ENCODE measurements at regions not wholly inside any gene's neighbourhood (a gene's known extent, or its start where the extent isn't known, plus 50 kb on each side); places are given as distances from the start of the nearest gene placed in this dataset.

DNA sequence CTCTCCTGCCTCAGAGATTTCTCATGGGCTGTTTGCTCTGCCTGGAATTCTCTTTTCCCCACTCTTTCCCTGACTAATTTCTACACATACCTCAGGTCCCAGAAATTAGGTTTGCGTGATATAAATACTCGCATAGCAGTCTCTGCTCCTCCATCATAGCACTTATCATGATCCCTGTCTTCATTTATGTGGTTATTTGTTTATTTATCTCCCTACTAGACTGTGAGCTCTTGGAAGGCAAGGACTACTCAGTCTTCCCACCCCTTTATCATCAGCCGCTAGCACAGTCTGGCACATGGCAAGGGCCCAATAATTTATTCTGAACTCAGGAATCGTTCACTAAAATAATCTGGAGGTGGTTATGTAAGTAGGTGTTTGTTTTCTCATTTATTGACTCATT is 79.3 kb downstream of the ADCYAP1 start:
- Histone ChIP-seq H3K4me3 (ENCODE audit: low read length) (no peak overlapping the region), H3K9me3 (ENCODE audit: control insufficient read depth, low read length) (no peaks in the 10 kb centered on the region), H3K9ac (ENCODE audit: low read length) (no peak overlapping the region), H3K36me3 (ENCODE audit: control insufficient read depth, insufficient read depth, low read length) (no peaks in the 10 kb centered on the region), H3K4me1 (ENCODE audit: control insufficient read depth, insufficient read depth, low read length) (no peaks in the 10 kb centered on the region), H3K27me3 (ENCODE audit: control insufficient read depth, insufficient read depth, low read length) (no peaks in the 10 kb centered on the region)

DNA sequence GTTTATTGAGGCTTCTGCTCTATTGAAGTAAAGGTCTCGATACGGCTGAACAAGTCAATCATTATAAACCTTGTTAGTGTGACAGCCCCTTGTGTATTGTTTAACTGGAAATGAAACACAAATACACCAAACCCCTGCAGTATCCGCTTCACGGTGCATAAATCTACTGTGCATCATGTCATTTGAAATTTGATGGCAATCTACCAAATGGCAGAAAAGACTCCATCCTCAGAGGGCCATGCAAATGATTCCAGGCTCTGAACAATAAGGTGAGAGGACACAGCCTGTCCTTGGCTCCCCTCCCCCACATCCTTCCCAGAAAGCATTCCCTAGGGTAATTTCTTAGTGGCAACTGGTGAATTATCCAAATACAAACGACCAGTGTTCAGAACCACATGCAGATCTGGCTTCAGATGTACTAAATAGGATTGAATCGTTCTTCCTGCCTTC is 80.6 kb downstream of the ADCYAP1 start:
- no peaks in the 10 kb centered on the region for H3K27me3 ChIP-seq (ENCODE audit: control insufficient read depth, insufficient read depth, low read length)
- H3K9ac ChIP-seq (ENCODE audit: low read length): no peak overlapping the region
- no peak overlapping the region for H3K4me3 ChIP-seq (ENCODE audit: low read length)
- H3K4me1 ChIP-seq (ENCODE audit: control insufficient read depth, insufficient read depth, low read length): no peaks in the 10 kb centered on the region
- H3K9me3 ChIP-seq (ENCODE audit: control insufficient read depth, low read length): no peaks in the 10 kb centered on the region
- no peaks in the 10 kb centered on the region for H3K36me3 ChIP-seq (ENCODE audit: control insufficient read depth, insufficient read depth, low read length)

DNA sequence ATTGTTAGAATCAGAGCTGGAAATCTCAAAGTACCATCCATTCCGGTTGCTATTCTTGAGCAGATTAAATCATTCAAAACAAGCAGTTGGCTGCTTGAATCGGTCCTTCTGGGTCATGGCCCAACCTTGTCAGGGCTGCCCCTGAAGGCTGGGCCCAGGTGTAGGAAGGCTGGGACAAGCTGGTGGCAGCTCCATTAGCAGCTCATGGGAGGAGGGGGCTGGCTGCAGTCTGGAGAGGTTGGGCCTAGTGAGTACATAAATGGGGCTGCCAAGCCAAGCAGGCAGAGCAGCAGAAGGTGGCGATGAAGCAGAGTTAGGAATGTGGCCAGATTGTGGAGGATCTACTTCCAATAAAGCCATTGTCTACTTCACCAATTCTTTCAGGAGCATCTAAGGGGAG is 81.4 kb downstream of the ADCYAP1 start:
- Histone ChIP-seq H3K4me1 (ENCODE audit: control insufficient read depth, insufficient read depth, low read length) (no peaks in the 10 kb centered on the region), H3K9ac (ENCODE audit: low read length) (no peak overlapping the region), H3K36me3 (ENCODE audit: control insufficient read depth, insufficient read depth, low read length) (no peaks in the 10 kb centered on the region), H3K9me3 (ENCODE audit: control insufficient read depth, low read length) (no peaks in the 10 kb centered on the region), H3K27me3 (ENCODE audit: control insufficient read depth, insufficient read depth, low read length) (no peaks in the 10 kb centered on the region), H3K4me3 (ENCODE audit: low read length) (no peak overlapping the region)

DNA sequence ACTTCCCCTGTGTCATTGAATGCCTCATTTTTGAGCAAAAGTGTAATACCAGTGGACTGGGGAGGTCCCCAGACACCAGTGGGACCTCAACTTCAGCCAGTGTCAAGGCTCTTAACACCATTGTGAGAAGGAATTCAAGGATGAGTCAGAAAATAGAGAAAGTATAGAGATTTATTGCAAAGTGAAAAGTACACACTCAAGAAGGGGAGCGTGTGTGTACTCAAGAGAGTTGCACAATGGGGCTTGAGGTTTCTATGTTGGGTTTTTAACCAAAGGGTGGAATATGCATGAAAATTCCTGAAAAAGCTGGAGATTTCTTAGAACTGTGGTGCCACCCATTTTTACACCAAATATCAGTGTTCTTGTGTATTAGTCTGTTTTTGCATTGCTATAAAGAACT is 81.9 kb downstream of the ADCYAP1 start:
- Histone ChIP-seq H3K36me3 (ENCODE audit: control insufficient read depth, insufficient read depth, low read length) (no peaks in the 10 kb centered on the region), H3K4me3 (ENCODE audit: low read length) (no peak overlapping the region), H3K27me3 (ENCODE audit: control insufficient read depth, insufficient read depth, low read length) (no peaks in the 10 kb centered on the region), H3K4me1 (ENCODE audit: control insufficient read depth, insufficient read depth, low read length) (no peaks in the 10 kb centered on the region), H3K9ac (ENCODE audit: low read length) (no peak overlapping the region), H3K9me3 (ENCODE audit: control insufficient read depth, low read length) (no peaks in the 10 kb centered on the region)

DNA sequence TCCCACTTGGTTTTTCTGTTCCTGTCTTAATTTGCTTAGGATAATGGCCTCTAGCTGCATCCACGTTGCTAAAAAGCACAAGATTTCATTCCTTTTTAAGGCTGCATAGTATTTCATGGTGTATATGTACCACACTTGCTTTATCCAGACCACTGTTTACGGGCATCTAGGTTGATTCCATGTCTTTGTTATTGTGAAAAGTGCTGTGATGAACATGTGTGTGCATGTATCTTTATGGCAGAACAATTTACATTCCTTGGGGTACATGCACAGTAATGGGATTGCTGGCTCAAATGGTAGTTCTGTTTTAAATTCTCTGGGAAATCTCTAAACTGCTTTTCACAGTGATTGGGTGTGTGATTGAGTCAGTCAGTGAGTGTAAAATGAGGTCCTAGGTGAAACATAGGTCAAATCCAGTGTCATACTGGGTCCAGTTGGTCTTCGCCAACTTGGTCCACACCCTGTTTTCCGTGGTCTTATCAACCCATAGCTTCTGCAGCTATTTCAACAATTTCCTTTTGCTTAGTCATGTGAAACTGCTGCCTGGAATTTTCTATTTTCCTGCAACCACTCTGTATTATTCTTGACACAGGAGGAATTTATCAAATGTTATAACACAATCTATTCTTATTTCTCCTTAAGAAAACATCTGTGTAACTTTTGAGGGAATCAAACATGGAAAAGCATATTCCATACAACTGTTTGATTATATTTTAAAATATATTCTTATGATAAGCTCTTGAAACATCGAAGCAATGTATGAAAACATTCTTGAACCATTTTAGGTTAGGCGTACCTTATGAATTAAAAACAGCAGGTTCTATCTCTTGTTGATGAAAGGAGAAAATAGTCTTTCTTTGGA is 82.9 kb downstream of the ADCYAP1 start:
- Histone ChIP-seq H3K27me3 (ENCODE audit: control insufficient read depth, insufficient read depth, low read length) (no peaks in the 10 kb centered on the region), H3K4me1 (ENCODE audit: control insufficient read depth, insufficient read depth, low read length) (no peaks in the 10 kb centered on the region), H3K4me3 (ENCODE audit: low read length) (no peak overlapping the region)

DNA sequence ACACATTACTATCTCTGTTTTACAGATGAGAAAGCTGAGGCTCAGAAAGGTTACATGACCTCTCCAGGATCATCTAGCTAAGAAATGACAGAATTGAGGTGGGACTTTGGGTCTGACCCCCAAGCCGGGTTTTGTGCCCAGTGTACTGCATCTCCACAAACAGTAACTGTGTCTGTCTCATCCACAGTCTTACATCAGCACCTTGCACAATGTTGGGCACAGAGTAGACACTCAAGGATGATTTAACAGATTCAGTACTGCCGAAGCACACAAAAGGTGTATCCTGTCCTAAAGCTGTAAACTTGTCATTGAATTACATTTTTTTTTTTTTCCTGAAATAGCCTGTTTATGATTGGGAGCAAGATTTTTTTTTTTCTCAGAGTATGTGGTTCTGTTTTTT is 84.8 kb downstream of the ADCYAP1 start:
- Histone ChIP-seq H3K9ac (ENCODE audit: low read length) (no peak overlapping the region), H3K36me3 (ENCODE audit: control insufficient read depth, insufficient read depth, low read length) (no peaks in the 10 kb centered on the region), H3K9me3 (ENCODE audit: control insufficient read depth, low read length) (no peaks in the 10 kb centered on the region), H3K27me3 (ENCODE audit: control insufficient read depth, insufficient read depth, low read length) (no peaks in the 10 kb centered on the region), H3K4me3 (ENCODE audit: low read length) (no peak overlapping the region), H3K4me1 (ENCODE audit: control insufficient read depth, insufficient read depth, low read length) (no peaks in the 10 kb centered on the region)

More for the DNA sequence above, 82.9 kb downstream of the ADCYAP1 start:
- H3K36me3 ChIP-seq (ENCODE audit: control insufficient read depth, insufficient read depth, low read length): no peaks in the 10 kb centered on the region
- H3K9me3 ChIP-seq (ENCODE audit: control insufficient read depth, low read length): no peaks in the 10 kb centered on the region
- H3K9ac ChIP-seq (ENCODE audit: low read length): no peak overlapping the region

DNA sequence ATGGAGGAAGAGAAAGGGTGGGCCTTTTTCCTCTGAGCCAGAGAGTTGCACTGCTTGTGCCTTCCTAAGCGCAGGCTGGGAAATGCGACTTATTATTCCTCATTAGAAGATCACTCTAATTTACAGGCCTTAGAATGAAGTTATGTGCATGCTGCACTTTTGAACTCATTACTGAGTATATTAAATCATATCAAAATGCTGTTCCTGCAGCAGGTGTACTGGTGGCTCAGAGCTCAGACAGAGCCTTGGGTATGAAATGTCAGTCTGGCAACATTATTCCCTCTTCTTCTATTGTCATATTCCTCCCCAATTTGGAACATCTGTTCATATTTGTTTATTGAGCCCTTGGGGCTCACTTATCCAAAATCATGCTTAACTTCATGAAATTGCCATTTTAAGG is 85.5 kb downstream of the ADCYAP1 start:
- H3K27me3 ChIP-seq (ENCODE audit: control insufficient read depth, insufficient read depth, low read length): no peaks in the 10 kb centered on the region
- no peak overlapping the region for H3K9ac ChIP-seq (ENCODE audit: low read length)
- no peaks in the 10 kb centered on the region for H3K9me3 ChIP-seq (ENCODE audit: control insufficient read depth, low read length)
- H3K4me3 ChIP-seq (ENCODE audit: low read length): no peak overlapping the region
- no peaks in the 10 kb centered on the region for H3K36me3 ChIP-seq (ENCODE audit: control insufficient read depth, insufficient read depth, low read length)
- H3K4me1 ChIP-seq (ENCODE audit: control insufficient read depth, insufficient read depth, low read length): no peaks in the 10 kb centered on the region

DNA sequence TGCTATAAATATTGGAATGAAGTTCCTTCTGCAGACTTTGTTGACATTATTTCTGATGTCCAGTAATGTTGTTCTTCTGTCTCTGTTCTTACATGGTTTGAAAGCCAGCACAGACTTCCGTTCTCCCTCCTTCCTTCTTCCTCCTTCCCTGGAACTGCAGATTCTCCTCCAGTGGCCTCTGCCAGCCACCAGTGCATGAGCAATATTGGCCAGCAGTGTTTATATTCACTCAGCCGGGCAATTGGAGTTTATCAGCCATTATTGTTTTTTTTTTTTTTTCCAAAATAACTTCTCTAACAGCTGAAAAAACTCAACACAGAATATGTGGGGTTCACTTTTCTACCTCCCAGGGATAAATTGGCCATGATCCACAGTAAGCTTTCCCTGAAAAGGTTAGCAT is 86.8 kb downstream of the ADCYAP1 start:
- H3K36me3 ChIP-seq (ENCODE audit: control insufficient read depth, insufficient read depth, low read length): no peaks in the 10 kb centered on the region
- H3K9ac ChIP-seq (ENCODE audit: low read length): no peak overlapping the region
- no peaks in the 10 kb centered on the region for H3K4me1 ChIP-seq (ENCODE audit: control insufficient read depth, insufficient read depth, low read length)
- no peak overlapping the region for H3K4me3 ChIP-seq (ENCODE audit: low read length)
- no peaks in the 10 kb centered on the region for H3K9me3 ChIP-seq (ENCODE audit: control insufficient read depth, low read length)
- no peaks in the 10 kb centered on the region for H3K27me3 ChIP-seq (ENCODE audit: control insufficient read depth, insufficient read depth, low read length)

DNA sequence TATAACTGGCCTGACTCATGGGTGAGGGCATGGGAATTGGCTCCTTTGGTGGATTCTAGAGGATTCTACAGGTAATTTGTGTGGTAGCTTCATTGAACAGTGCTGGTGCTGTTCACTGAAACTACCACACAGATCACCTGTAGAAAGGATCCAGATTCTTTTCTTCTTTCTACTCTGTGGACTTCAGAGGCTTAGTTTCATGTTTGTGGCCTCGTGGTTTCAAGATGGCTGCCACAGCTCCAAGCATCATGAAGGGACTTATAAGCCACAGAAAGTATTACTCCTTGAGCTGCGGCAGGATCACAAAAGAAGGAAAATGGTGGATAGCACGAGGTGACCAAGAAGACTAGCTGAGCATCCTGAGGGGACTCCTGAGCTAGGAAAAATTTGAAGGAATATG is 88.9 kb downstream of the ADCYAP1 start:
- H3K9ac ChIP-seq (ENCODE audit: low read length): no peak overlapping the region
- no peaks in the 10 kb centered on the region for H3K4me1 ChIP-seq (ENCODE audit: control insufficient read depth, insufficient read depth, low read length)
- H3K4me3 ChIP-seq (ENCODE audit: low read length): no peak overlapping the region
- no peaks in the 10 kb centered on the region for H3K36me3 ChIP-seq (ENCODE audit: control insufficient read depth, insufficient read depth, low read length)
- no peaks in the 10 kb centered on the region for H3K9me3 ChIP-seq (ENCODE audit: control insufficient read depth, low read length)
- H3K27me3 ChIP-seq (ENCODE audit: control insufficient read depth, insufficient read depth, low read length): no peaks in the 10 kb centered on the region

DNA sequence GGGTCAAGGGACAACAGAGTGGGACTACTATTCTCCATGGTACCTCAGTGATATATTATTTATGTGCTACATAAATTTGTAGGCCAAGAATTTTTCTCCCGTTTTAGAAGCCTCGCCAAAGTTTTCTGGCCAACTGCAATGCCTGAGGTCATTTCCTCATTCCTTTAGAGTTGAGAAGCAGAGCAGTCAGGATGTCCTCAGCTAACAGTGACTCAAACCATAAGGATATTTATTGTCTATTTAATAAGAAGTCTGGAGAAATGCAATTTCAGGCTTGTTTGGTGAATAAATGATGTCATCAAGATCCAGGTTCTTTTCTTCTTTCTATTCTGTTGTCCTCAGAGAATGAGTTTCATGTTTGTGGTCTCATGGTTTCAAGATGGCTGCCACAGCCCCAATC is 91.0 kb downstream of the ADCYAP1 start:
- no peak overlapping the region for H3K9ac ChIP-seq (ENCODE audit: low read length)

DNA sequence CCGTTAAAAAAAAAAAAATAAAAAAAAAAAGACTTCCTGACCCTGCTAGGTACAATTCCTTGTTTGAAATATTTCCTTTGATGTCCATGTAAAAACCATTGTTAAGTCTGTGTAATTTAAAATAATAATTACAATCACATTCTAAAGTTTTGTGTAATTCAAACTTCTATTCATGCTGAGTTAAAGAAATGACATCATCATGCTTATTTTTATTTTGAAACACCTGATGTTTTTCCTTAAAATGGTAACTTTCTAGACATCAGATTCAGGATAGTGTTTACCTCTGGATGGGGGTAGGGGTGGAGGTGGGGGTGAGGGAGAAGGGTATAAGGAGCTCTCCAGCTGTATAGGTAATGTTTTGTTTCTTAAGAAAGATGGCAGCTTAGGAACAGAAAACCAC is 92.8 kb downstream of the ADCYAP1 start:
- H3K4me1 ChIP-seq (ENCODE audit: control insufficient read depth, insufficient read depth, low read length): no peaks in the 10 kb centered on the region
- H3K36me3 ChIP-seq (ENCODE audit: control insufficient read depth, insufficient read depth, low read length): no peaks in the 10 kb centered on the region
- H3K9me3 ChIP-seq (ENCODE audit: control insufficient read depth, low read length): no peaks in the 10 kb centered on the region
- H3K9ac ChIP-seq (ENCODE audit: low read length): no peak overlapping the region
- no peaks in the 10 kb centered on the region for H3K27me3 ChIP-seq (ENCODE audit: control insufficient read depth, insufficient read depth, low read length)
- H3K4me3 ChIP-seq (ENCODE audit: low read length): no peak overlapping the region

More for the DNA sequence above, 91.0 kb downstream of the ADCYAP1 start:
- H3K4me3 ChIP-seq (ENCODE audit: low read length): no peak overlapping the region
- no peaks in the 10 kb centered on the region for H3K36me3 ChIP-seq (ENCODE audit: control insufficient read depth, insufficient read depth, low read length)
- no peaks in the 10 kb centered on the region for H3K9me3 ChIP-seq (ENCODE audit: control insufficient read depth, low read length)
- H3K4me1 ChIP-seq (ENCODE audit: control insufficient read depth, insufficient read depth, low read length): no peaks in the 10 kb centered on the region
- no peaks in the 10 kb centered on the region for H3K27me3 ChIP-seq (ENCODE audit: control insufficient read depth, insufficient read depth, low read length)

DNA sequence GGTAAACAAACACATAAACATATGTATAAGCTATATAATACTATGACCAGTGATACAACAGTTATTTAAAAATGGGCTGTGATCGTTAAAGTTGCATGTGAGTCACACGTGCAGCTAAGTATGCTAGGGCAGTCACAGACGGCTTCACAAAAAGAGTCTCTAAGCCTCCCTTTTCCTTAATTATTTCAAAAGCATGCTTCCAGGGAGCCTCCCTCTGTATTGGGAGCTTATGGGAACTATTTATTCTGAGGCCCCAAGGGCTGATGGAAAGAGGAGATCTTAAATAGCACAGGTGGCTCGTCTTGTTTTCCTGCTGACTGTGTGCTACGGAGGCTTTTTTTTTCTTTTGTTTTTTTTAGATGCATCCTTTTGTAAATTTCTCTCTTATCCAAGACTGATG is 94.3 kb downstream of the ADCYAP1 start:
- H3K27me3 ChIP-seq (ENCODE audit: control insufficient read depth, insufficient read depth, low read length): no peaks in the 10 kb centered on the region
- no peak overlapping the region for H3K9ac ChIP-seq (ENCODE audit: low read length)
- no peaks in the 10 kb centered on the region for H3K36me3 ChIP-seq (ENCODE audit: control insufficient read depth, insufficient read depth, low read length)
- no peaks in the 10 kb centered on the region for H3K9me3 ChIP-seq (ENCODE audit: control insufficient read depth, low read length)
- no peak overlapping the region for H3K4me3 ChIP-seq (ENCODE audit: low read length)
- no peaks in the 10 kb centered on the region for H3K4me1 ChIP-seq (ENCODE audit: control insufficient read depth, insufficient read depth, low read length)
